OCI-LY7 (cell line): ENCODE measurements at regions not wholly inside any gene's neighbourhood (a gene's known extent, or its start where the extent isn't known, plus 50 kb on each side); places are given as distances from the start of the nearest gene placed in this dataset.

ENCODE experiments used
- BruUV-seq: library from RNA; stranded (reverse); fragments of 400-500 nt; replicated peaks from 2 replicates; lab custom pipeline; 2021; lab: Mats Ljungman, UMichigan
- CTCF ChIA-PET: fragments of 300-600 bp; sonication (Branson Sonifier 250); formaldehyde crosslinking; loops from one replicate; lab custom pipeline; 2022; ENCODE audit warnings: antibody characterized with exemption; ENCODE audit not compliant: unreplicated experiment; lab: Charles Lee
- POLR2A ChIA-PET: fragments of 300-600 bp; sonication (Branson Sonifier 250); formaldehyde crosslinking; loops from one replicate; lab custom pipeline; 2022; ENCODE audit warnings: antibody characterized with exemption; lab: Charles Lee
- DNase-seq: peaks from one replicate; pipeline ENCODE4 v3.0.0-alpha.2; 2015; ENCODE audit warnings: low spot score
- H2AFZ ChIP-seq: fragments of 200-600 bp; sonication (generic), shearing (Covaris generic); 2 replicates; pipeline ENCODE4 v1.6.1; 2014; ENCODE audit warnings: mild to moderate bottlenecking, antibody characterized with exemption, low read length, moderate library complexity
- H3K27ac ChIP-seq: fragments of 200-600 bp; sonication (generic); 2 replicates; pipeline ENCODE4 v1.5.1; 2014; ENCODE audit warnings: mixed run types, low read depth, mild to moderate bottlenecking, moderate library complexity, low read length, inconsistent platforms; ENCODE audit not compliant: poor library complexity, severe bottlenecking
- H3K36me3 ChIP-seq: fragments of 200-600 bp; sonication (generic); 2 replicates; pipeline ENCODE4 v1.6.1; 2014; ENCODE audit warnings: mild to moderate bottlenecking, antibody characterized with exemption, low read length, moderate library complexity, mixed read lengths; ENCODE audit not compliant: insufficient read depth
- H3K4me1 ChIP-seq: fragments of 200-600 bp; sonication (generic); 2 replicates; pipeline ENCODE4 v1.5.1; 2014; ENCODE audit warnings: mild to moderate bottlenecking, low read length; ENCODE audit not compliant: insufficient read depth, poor library complexity, severe bottlenecking
- H3K4me2 ChIP-seq: fragments of 200-600 bp; sonication (generic); 2 replicates; pipeline ENCODE4 v1.6.1; 2014; ENCODE audit warnings: mild to moderate bottlenecking, low read length
- H3K4me3 ChIP-seq: fragments of 200-600 bp; sonication (generic); 2 replicates; pipeline ENCODE4 v1.5.1; 2014; ENCODE audit warnings: mild to moderate bottlenecking, low read depth, low read length; ENCODE audit not compliant: poor library complexity, severe bottlenecking
- H3K79me2 ChIP-seq: fragments of 200-600 bp; sonication (generic); 2 replicates; pipeline ENCODE4 v1.6.1; 2016; ENCODE audit warnings: low read depth, mild to moderate bottlenecking, low read length, moderate library complexity, mixed read lengths; ENCODE audit not compliant: insufficient read depth
- H3K9me2 ChIP-seq: fragments of 200-600 bp; sonication (generic); 2 replicates; pipeline ENCODE4 v1.6.1; 2016; ENCODE audit warnings: mild to moderate bottlenecking, low read length, mixed read lengths; ENCODE audit not compliant: insufficient read depth
- H3K9me3 ChIP-seq: fragments of 200-600 bp; sonication (generic); 2 replicates; pipeline ENCODE4 v1.6.1; 2014; ENCODE audit warnings: mild to moderate bottlenecking, mixed run types, low read length, mixed read lengths
- H4K20me1 ChIP-seq: fragments of 200-600 bp; sonication (generic); 2 replicates; pipeline ENCODE4 v1.6.1; 2014; ENCODE audit warnings: mild to moderate bottlenecking, antibody characterized with exemption, low read length, moderate library complexity, mixed read lengths; ENCODE audit not compliant: insufficient read depth
- CTCF ChIP-seq: fragments of 200-600 bp; sonication (generic); conservative IDR thresholded peaks from 2 replicates; pipeline ENCODE4 v1.5.1; 2014; ENCODE audit warnings: mild to moderate bottlenecking, antibody characterized with exemption, low read length, moderate library complexity, mixed read lengths
- EZH2phosphoT487 ChIP-seq: fragments of 200-600 bp; sonication (generic); IDR thresholded peaks from 2 replicates; pipeline ENCODE4 v1.6.1; 2018; ENCODE audit warnings: low read depth, borderline replicate concordance, mild to moderate bottlenecking, mixed run types, antibody characterized with exemption, low read length, moderate library complexity, mixed read lengths
- intact Hi-C: fragments of 100-400 bp; cut with micrococcal nuclease; formaldehyde crosslinking; loops from one replicate; pipeline ENCODE4 v1.10.0; 2022; ENCODE audit not compliant: unreplicated experiment

- Histone ChIP-seq H3K79me2 (no peaks in the 10 kb centered on the region), H4K20me1 (no peaks in the 10 kb centered on the region), H3K36me3 (no peaks in the 10 kb centered on the region), H3K4me3 (no peak overlapping the region), H2AFZ (no peak overlapping the region), H3K4me1 (peaks cover 15% of the 10 kb centered on the region), H3K4me2 (no peak overlapping the region), H3K27ac (no peak overlapping the region), H3K9me3 (no peaks in the 10 kb centered on the region), H3K9me2 (no peaks in the 10 kb centered on the region)
- POLR2A ChIA-PET = interaction anchor here (0.5 to 0.6 kb wide), 3 partner anchors 85 to 1690 kb away, joined by 3 to 4 read pairs (median 3); no protein-coding TSS in a partner anchor
- no TSS peak for BruUV-seq
- intact Hi-C loops = no loop called here
- no peak for DNase-seq
- TF ChIP-seq CTCF = no peak
- CTCF ChIA-PET = no interaction called here
Observed at GRCh38 chr17:77606146-77606864, 352.2 kb upstream of the TNRC6C start.

- H3K36me3 ChIP-seq = no peaks in the 10 kb centered on the region
- H3K9me3 ChIP-seq = no peaks in the 10 kb centered on the region
- POLR2A ChIA-PET = interaction anchor here (0.6 kb wide), 3 partner anchors 67 to 1691 kb away, joined by 3 to 4 read pairs (median 3); no protein-coding TSS in a partner anchor
- H3K4me3 ChIP-seq = no peak overlapping the region
- H3K9me2 ChIP-seq = no peaks in the 10 kb centered on the region
- no peaks in the 10 kb centered on the region for H3K79me2 ChIP-seq
- CTCF ChIA-PET = no interaction called here
- no TSS peak for BruUV-seq
- H3K27ac ChIP-seq = no peak overlapping the region
- intact Hi-C loops = no loop called here
- no peaks in the 10 kb centered on the region for H4K20me1 ChIP-seq
- no peak for DNase-seq
- H3K4me1 ChIP-seq = peaks cover 15% of the 10 kb centered on the region
- no peak overlapping the region for H2AFZ ChIP-seq
- no peak for TF ChIP-seq EZH2phosphoT487
- TF ChIP-seq CTCF = peak; percentile 72
- H3K4me2 ChIP-seq = no peak overlapping the region
Observed at GRCh38 chr17:77606865-77607210, 351.7 kb upstream of the TNRC6C start.

GRCh38 chr17:77607606-77608005 is 350.9 kb upstream of the TNRC6C start:
- Histone ChIP-seq H3K4me1 (peaks cover 15% of the 10 kb centered on the region), H3K79me2 (no peaks in the 10 kb centered on the region), H3K36me3 (no peaks in the 10 kb centered on the region), H4K20me1 (no peaks in the 10 kb centered on the region), H3K4me2 (no peak overlapping the region), H3K9me2 (no peaks in the 10 kb centered on the region), H3K4me3 (no peak overlapping the region), H3K9me3 (no peaks in the 10 kb centered on the region), H2AFZ (no peak overlapping the region), H3K27ac (no peak overlapping the region)
- POLR2A ChIA-PET = no interaction called here
- intact Hi-C loops = no loop called here
- no TSS peak for BruUV-seq
- TF ChIP-seq EZH2phosphoT487 = no peak
- TF ChIP-seq CTCF = no peak
- no peak for DNase-seq
- CTCF ChIA-PET = no interaction called here
